Stomach (tissue), 8 donors: ENCODE measurements at regions not wholly inside any gene's neighbourhood (a gene's known extent, or its start where the extent isn't known, plus 50 kb on each side); places are given as distances from the start of the nearest gene placed in this dataset.
A peak's percentile ranks its signal among the peaks of the same experiment; 100 is the strongest.

ENCODE experiments used
- DNase-seq, 2 donors: peaks; one replicate each; pipeline versions ENCODE4 v3.0.0 to v3.0.0-alpha.2; 2013 to 2019
- H3K27ac ChIP-seq, 5 donors: fragments of 200-600 bp in 4 of 5; sonication (generic) in 4 of 5; one replicate each; pipeline ENCODE4 v1.5.1; 2013 to 2019; ENCODE audit warnings: mild to moderate bottlenecking in 1 of 5, moderate library complexity in 1 of 5
- H3K27me3 ChIP-seq, 3 donors: fragments of 200-600 bp; sonication (generic); one replicate each; pipeline ENCODE4 v1.5.1; 2017 to 2019; ENCODE audit warnings: mixed run types in 1 of 3
- H3K36me3 ChIP-seq, 4 donors: fragments of 200-600 bp; sonication (generic); 1 replicate in 3 of 4; 2 replicates in 1 of 4; pipeline ENCODE4 v1.5.1; 2016 to 2019
- H3K4me1 ChIP-seq, 4 donors: fragments of 200-600 bp; sonication (generic); one replicate each; pipeline ENCODE4 v1.5.1; 2016 to 2019
- H3K4me3 ChIP-seq, 4 donors: fragments of 200-600 bp; sonication (generic) in 3 of 4; one replicate each; pipeline ENCODE4 v1.5.1; 2016 to 2019; ENCODE audit warnings: mild to moderate bottlenecking in 1 of 4
- H3K9me3 ChIP-seq, 4 donors: fragments of 200-600 bp; sonication (generic); one replicate each; pipeline ENCODE4 v1.5.1; 2016 to 2019
- CTCF ChIP-seq, 7 experiments: fragments of 450-650 bp in 4 of 7; fragments of 200-600 bp in 3 of 7; sonication (generic) in 3 of 7; IDR thresholded peaks; one replicate each; pipeline ENCODE4 v1.5.1; 2016 to 2019; ENCODE audit warnings: antibody characterized with exemption in 7 of 7, control low read depth in 2 of 7, mild to moderate bottlenecking in 1 of 7
- EP300 ChIP-seq: sonication (generic); formaldehyde crosslinking; IDR thresholded peaks from one replicate; pipeline ENCODE4 v1.6.1; 2017; ENCODE audit warnings: antibody characterized with exemption
- POLR2A ChIP-seq, 4 donors: fragments of 450-650 bp; IDR thresholded peaks; one replicate each; pipeline ENCODE4 v1.6.1; 2016; ENCODE audit warnings: antibody characterized with exemption in 4 of 4, control low read depth in 2 of 4, mild to moderate bottlenecking in 1 of 4, moderate library complexity in 1 of 4
- POLR2AphosphoS5 ChIP-seq, 3 donors: sonication (generic); formaldehyde crosslinking; IDR thresholded peaks; one replicate each; pipeline ENCODE4 v1.6.1; 2016; ENCODE audit warnings: antibody characterized with exemption in 3 of 3
- WGBS, 5 donors: extraction: QIAGEN DNeasy Blood & Tissue Kit in 3 of 5; methylation state at CpG; one replicate each; pipeline versions ENCODE4 v1.1.5 to v1.1.7; 2013 to 2018; 5-methylcytosine and 5-hydroxymethylcytosine counted together
- intact Hi-C: fragments of 100-400 bp; cut with DNase I; formaldehyde crosslinking; loops from one replicate; pipeline ENCODE4 v1.15.1; 2023; ENCODE audit warnings: low total_unique reads
- donor health status: healthy with polysubstance abuse.
- donor health status: Bipolar disorder and iron deficiency.
- donor health status: healthy.

- Histone ChIP-seq H3K27me3 (peaks cover 0 to 10% (median 0%) of the 10 kb centered on the region in 3 donors), H3K4me1 (no peaks in the 10 kb centered on the region), H3K4me3 (no peak overlapping the region), H3K36me3 (no peaks in the 10 kb centered on the region), H3K27ac (no peak overlapping the region), H3K9me3 (no peaks in the 10 kb centered on the region)
- TF ChIP-seq POLR2AphosphoS5 (IDR thresholded peaks at IDR 0.05) (no peak), POLR2A (IDR thresholded peaks at IDR 0.05) (no peak), EP300 (no peak), CTCF (IDR thresholded peaks at IDR 0.05) (no peak)
- intact Hi-C loops = no loop called here
- DNase-seq = no peak
- 88 to 100% (median 90%) methylated on average over 1 of the region's 1 CpG for WGBS, 5 donors
These were observed 139.8 kb upstream of the DLX2 start for GRCh38 chr2:172242471-172242870.

- Histone ChIP-seq H3K27me3 (peaks cover 0 to 10% (median 0%) of the 10 kb centered on the region in 3 donors), H3K27ac (no peak overlapping the region), H3K4me1 (no peaks in the 10 kb centered on the region), H3K36me3 (no peaks in the 10 kb centered on the region), H3K4me3 (no peak overlapping the region), H3K9me3 (no peaks in the 10 kb centered on the region)
- peak; percentile 65 to 67 for DNase-seq
- intact Hi-C loops = no loop called here
- 92 to 100% (median 94%) methylated on average over 1 of the region's 1 CpG for WGBS, 5 donors
- no peak for TF ChIP-seq POLR2AphosphoS5 (IDR thresholded peaks at IDR 0.05)
- TF ChIP-seq CTCF (IDR thresholded peaks at IDR 0.05) = no peak
- TF ChIP-seq EP300 = no peak
These were observed 140.3 kb upstream of the DLX2 start for GRCh38 chr2:172242961-172243360.

- WGBS, 5 donors = 88 to 96% (median 95%) methylated on average over 3 of the region's 3 CpGs
- no peak for DNase-seq
- Histone ChIP-seq H3K36me3 (no peaks in the 10 kb centered on the region), H3K4me1 (no peaks in the 10 kb centered on the region), H3K9me3 (no peaks in the 10 kb centered on the region), H3K27ac (no peak overlapping the region), H3K27me3 (no peaks in the 10 kb centered on the region), H3K4me3 (no peak overlapping the region)
- intact Hi-C loops = no loop called here
- no peak for TF ChIP-seq CTCF (IDR thresholded peaks at IDR 0.05)
- TF ChIP-seq EP300 = no peak
- TF ChIP-seq POLR2AphosphoS5 (IDR thresholded peaks at IDR 0.05) = no peak
- TF ChIP-seq POLR2A (IDR thresholded peaks at IDR 0.05) = no peak
These were observed 141.9 kb upstream of the DLX2 start for GRCh38 chr2:172244419-172245130.

- H3K27ac ChIP-seq = no peak overlapping the region
- WGBS, 5 donors = 58 to 71% (median 69%) methylated on average over 4 of the region's 4 CpGs
- H3K27me3 ChIP-seq = no peaks in the 10 kb centered on the region
- no peaks in the 10 kb centered on the region for H3K36me3 ChIP-seq
- H3K4me3 ChIP-seq = no peak overlapping the region
- no peaks in the 10 kb centered on the region for H3K9me3 ChIP-seq
- no peaks in the 10 kb centered on the region for H3K4me1 ChIP-seq
- DNase-seq = no peak
- TF ChIP-seq POLR2A (IDR thresholded peaks at IDR 0.05) (no peak), CTCF (IDR thresholded peaks at IDR 0.05) (no peak)
- intact Hi-C loops = no loop called here
These were observed 143.9 kb upstream of the DLX2 start for GRCh38 chr2:172246649-172247048.
